ENCODE measurements at regions not wholly inside any gene's neighbourhood (a gene's known extent, or its start where the extent isn't known, plus 50 kb on each side); places are given as distances from the start of the nearest gene placed in this dataset.

- no peak for DNase-seq (ENCODE audit: low spot score)
Observed at GRCh38 chr13:46982856-46983582, 86.2 kb upstream of the HTR2A start.

- no peak for DNase-seq (ENCODE audit: low spot score)
Observed at GRCh38 chr13:46975173-46975572, 78.3 kb upstream of the HTR2A start.

GRCh38 chr13:46968450-46968849 is 71.6 kb upstream of the HTR2A start:
- DNase-seq (ENCODE audit: low spot score) = no peak

- DNase-seq (ENCODE audit: low spot score) = no peak
Observed at GRCh38 chr13:46964789-46965527, 68.1 kb upstream of the HTR2A start.

GRCh38 chr13:46963904-46964303 is 67.1 kb upstream of the HTR2A start:
- no peak for DNase-seq (ENCODE audit: low spot score)

- no peak for DNase-seq (ENCODE audit: low spot score)
Observed at GRCh38 chr13:46962281-46962941, 65.6 kb upstream of the HTR2A start.

GRCh38 chr13:46961719-46962118 is 64.9 kb upstream of the HTR2A start:
- DNase-seq (ENCODE audit: low spot score) = no peak

GRCh38 chr13:46953941-46954340 is 57.1 kb upstream of the HTR2A start:
- no peak for DNase-seq (ENCODE audit: low spot score)

GRCh38 chr13:46953331-46953730 is 56.5 kb upstream of the HTR2A start:
- no peak for DNase-seq (ENCODE audit: low spot score)

GRCh38 chr13:46951516-46951915 is 54.7 kb upstream of the HTR2A start:
- no peak for DNase-seq (ENCODE audit: low spot score)

- DNase-seq (ENCODE audit: low spot score) = no peak
Observed at GRCh38 chr13:46949211-46949610, 52.4 kb upstream of the HTR2A start.

- DNase-seq (ENCODE audit: low spot score) = no peak
Observed at GRCh38 chr13:46948338-46948737, 51.5 kb upstream of the HTR2A start.

- DNase-seq (ENCODE audit: low spot score) = no peak
Observed at GRCh38 chr13:46947425-46948191, 50.8 kb upstream of the HTR2A start.

All from HuH-7 (cell line).